Dendritic cell treated with granulocyte-macrophage colony-stimulating factor and Interleukin-4, amounts not matched to agents 40 ng/mL and 50 ng/mL, for 4 days (primary cell): ENCODE measurements at regions not wholly inside any gene's neighbourhood (a gene's known extent, or its start where the extent isn't known, plus 50 kb on each side); places are given as distances from the start of the nearest gene placed in this dataset.
"Not testable (repeated sequence)": the region's sequence is repeated elsewhere in the genome, so short reads cannot be mapped to it uniquely, and the experiment has no call there.

ENCODE experiments used
- H3K27ac Mint-ChIP-seq: one replicate; pipeline ENCODE4 v1.8.0; 2022; ENCODE audit warnings: mild to moderate bottlenecking, mixed read lengths
- H3K27me3 Mint-ChIP-seq: one replicate; pipeline ENCODE4 v1.8.0; 2022; ENCODE audit warnings: mild to moderate bottlenecking, mixed read lengths
- H3K36me3 Mint-ChIP-seq: one replicate; pipeline ENCODE4 v1.8.0; 2022; ENCODE audit warnings: low read depth, mixed read lengths
- H3K4me1 Mint-ChIP-seq: one replicate; pipeline ENCODE4 v1.8.0; 2022; ENCODE audit warnings: low read depth, mixed read lengths
- H3K4me3 Mint-ChIP-seq: one replicate; pipeline ENCODE4 v1.8.0; 2022; ENCODE audit warnings: mild to moderate bottlenecking, moderate library complexity, mixed read lengths
- H3K9me3 Mint-ChIP-seq: one replicate; pipeline ENCODE4 v1.8.0; 2022; ENCODE audit warnings: mixed read lengths
- intact Hi-C: fragments of 100-400 bp; cut with micrococcal nuclease; formaldehyde crosslinking; loops from one replicate; pipeline ENCODE4 v1.15.0; 2022

- H3K4me1 Mint-ChIP-seq, H3K4me3 Mint-ChIP-seq, H3K27ac Mint-ChIP-seq, H3K27me3 Mint-ChIP-seq, H3K36me3 Mint-ChIP-seq, intact Hi-C loops: not testable (repeated sequence)
- H3K9me3 Mint-ChIP-seq = peaks cover 24% of the 10 kb centered on the region
Observed at GRCh38 chr10:77740396-77740795, 102.8 kb upstream of the KCNMA1 start.

GRCh38 chr10:77738496-77739158, 101.0 kb upstream of the KCNMA1 start:
- no peak overlapping the region for H3K27ac Mint-ChIP-seq
- no peaks in the 10 kb centered on the region for H3K4me1 Mint-ChIP-seq
- H3K27me3 Mint-ChIP-seq = peaks cover 8% of the 10 kb centered on the region
- no peak overlapping the region for H3K4me3 Mint-ChIP-seq
- intact Hi-C loops = no loop called here
- H3K9me3 Mint-ChIP-seq = peaks cover 24% of the 10 kb centered on the region
- no peaks in the 10 kb centered on the region for H3K36me3 Mint-ChIP-seq

- intact Hi-C loops = no loop called here
- no peak overlapping the region for H3K27ac Mint-ChIP-seq
- no peak overlapping the region for H3K4me3 Mint-ChIP-seq
- H3K4me1 Mint-ChIP-seq = no peaks in the 10 kb centered on the region
- peaks cover 7% of the 10 kb centered on the region for H3K27me3 Mint-ChIP-seq
- peaks cover 24% of the 10 kb centered on the region for H3K9me3 Mint-ChIP-seq
- no peaks in the 10 kb centered on the region for H3K36me3 Mint-ChIP-seq
Observed at GRCh38 chr10:77737608-77738007, 100.0 kb upstream of the KCNMA1 start.

- H3K9me3 Mint-ChIP-seq = peaks cover 20% of the 10 kb centered on the region
- H3K4me1 Mint-ChIP-seq, H3K36me3 Mint-ChIP-seq, intact Hi-C loops, H3K27ac Mint-ChIP-seq, H3K4me3 Mint-ChIP-seq: not testable (repeated sequence)
- H3K27me3 Mint-ChIP-seq = peaks cover 14% of the 10 kb centered on the region
Observed at GRCh38 chr10:77735136-77735535, 97.5 kb upstream of the KCNMA1 start.

GRCh38 chr10:77732213-77733003, 94.8 kb upstream of the KCNMA1 start:
- Mint-ChIP-seq H3K4me3 (no peak overlapping the region), H3K9me3 (peaks cover 10% of the 10 kb centered on the region), H3K36me3 (no peaks in the 10 kb centered on the region), H3K27me3 (peaks cover 20% of the 10 kb centered on the region), H3K4me1 (no peaks in the 10 kb centered on the region), H3K27ac (no peak overlapping the region)
- intact Hi-C loops = no loop called here

GRCh38 chr10:77727481-77727880, 89.9 kb upstream of the KCNMA1 start:
- no peak overlapping the region for H3K4me3 Mint-ChIP-seq
- no peaks in the 10 kb centered on the region for H3K9me3 Mint-ChIP-seq
- intact Hi-C loops = no loop called here
- peaks cover 21% of the 10 kb centered on the region for H3K27me3 Mint-ChIP-seq
- no peak overlapping the region for H3K27ac Mint-ChIP-seq
- H3K4me1 Mint-ChIP-seq = no peaks in the 10 kb centered on the region
- H3K36me3 Mint-ChIP-seq = no peaks in the 10 kb centered on the region

GRCh38 chr10:77726732-77727131, 89.1 kb upstream of the KCNMA1 start:
- Mint-ChIP-seq H3K4me3 (no peak overlapping the region), H3K36me3 (no peaks in the 10 kb centered on the region), H3K4me1 (no peaks in the 10 kb centered on the region), H3K27ac (no peak overlapping the region), H3K27me3 (peaks cover 21% of the 10 kb centered on the region), H3K9me3 (no peaks in the 10 kb centered on the region)
- intact Hi-C loops = no loop called here

GRCh38 chr10:77726301-77726700, 88.7 kb upstream of the KCNMA1 start:
- intact Hi-C loops = no loop called here
- Mint-ChIP-seq H3K36me3 (no peaks in the 10 kb centered on the region), H3K4me3 (no peak overlapping the region), H3K27ac (no peak overlapping the region), H3K4me1 (no peaks in the 10 kb centered on the region), H3K27me3 (peaks cover 17% of the 10 kb centered on the region), H3K9me3 (no peaks in the 10 kb centered on the region)

GRCh38 chr10:77724820-77725219, 87.2 kb upstream of the KCNMA1 start:
- H3K9me3 Mint-ChIP-seq = no peaks in the 10 kb centered on the region
- H3K27me3 Mint-ChIP-seq = peaks cover 11% of the 10 kb centered on the region
- no peak overlapping the region for H3K4me3 Mint-ChIP-seq
- no peaks in the 10 kb centered on the region for H3K36me3 Mint-ChIP-seq
- intact Hi-C loops = no loop called here
- no peaks in the 10 kb centered on the region for H3K4me1 Mint-ChIP-seq
- no peak overlapping the region for H3K27ac Mint-ChIP-seq

GRCh38 chr10:77723376-77723775, 85.8 kb upstream of the KCNMA1 start:
- Mint-ChIP-seq H3K4me1 (no peaks in the 10 kb centered on the region), H3K27me3 (peaks cover 14% of the 10 kb centered on the region), H3K36me3 (no peaks in the 10 kb centered on the region), H3K9me3 (no peaks in the 10 kb centered on the region), H3K4me3 (no peak overlapping the region), H3K27ac (no peak overlapping the region)
- intact Hi-C loops = no loop called here

GRCh38 chr10:77722956-77723355, 85.3 kb upstream of the KCNMA1 start:
- H3K9me3 Mint-ChIP-seq, H3K4me1 Mint-ChIP-seq, intact Hi-C loops, H3K36me3 Mint-ChIP-seq, H3K4me3 Mint-ChIP-seq, H3K27ac Mint-ChIP-seq: not testable (repeated sequence)
- peaks cover 15% of the 10 kb centered on the region for H3K27me3 Mint-ChIP-seq

- H3K4me3 Mint-ChIP-seq = no peak overlapping the region
- H3K4me1 Mint-ChIP-seq = no peaks in the 10 kb centered on the region
- intact Hi-C loops = no loop called here
- peaks cover 13% of the 10 kb centered on the region for H3K27me3 Mint-ChIP-seq
- no peak overlapping the region for H3K27ac Mint-ChIP-seq
- no peaks in the 10 kb centered on the region for H3K9me3 Mint-ChIP-seq
- no peaks in the 10 kb centered on the region for H3K36me3 Mint-ChIP-seq
Observed at GRCh38 chr10:77721815-77722214, 84.2 kb upstream of the KCNMA1 start.

GRCh38 chr10:77718957-77719356, 81.3 kb upstream of the KCNMA1 start:
- intact Hi-C loops = no loop called here
- peaks cover 21% of the 10 kb centered on the region for H3K27me3 Mint-ChIP-seq
- H3K4me1 Mint-ChIP-seq = no peaks in the 10 kb centered on the region
- H3K4me3 Mint-ChIP-seq = no peak overlapping the region
- H3K36me3 Mint-ChIP-seq = no peaks in the 10 kb centered on the region
- H3K27ac Mint-ChIP-seq = no peak overlapping the region
- no peaks in the 10 kb centered on the region for H3K9me3 Mint-ChIP-seq

- H3K4me1 Mint-ChIP-seq, H3K4me3 Mint-ChIP-seq, intact Hi-C loops, H3K27ac Mint-ChIP-seq, H3K36me3 Mint-ChIP-seq, H3K9me3 Mint-ChIP-seq: not testable (repeated sequence)
- peaks cover 26% of the 10 kb centered on the region for H3K27me3 Mint-ChIP-seq
Observed at GRCh38 chr10:77718312-77718711, 80.7 kb upstream of the KCNMA1 start.

- peaks cover 35% of the 10 kb centered on the region for H3K27me3 Mint-ChIP-seq
- no peaks in the 10 kb centered on the region for H3K4me1 Mint-ChIP-seq
Observed at GRCh38 chr10:77717336-77717735, 79.7 kb upstream of the KCNMA1 start.

More at GRCh38 chr10:77717336-77717735, 79.7 kb upstream of the KCNMA1 start:
- no peak overlapping the region for H3K4me3 Mint-ChIP-seq
- H3K36me3 Mint-ChIP-seq = no peaks in the 10 kb centered on the region
- no peaks in the 10 kb centered on the region for H3K9me3 Mint-ChIP-seq
- no peak overlapping the region for H3K27ac Mint-ChIP-seq
- intact Hi-C loops = no loop called here
